Fibroblast of skin of right biceps (primary cell): ENCODE measurements at regions not wholly inside any gene's neighbourhood (a gene's known extent, or its start where the extent isn't known, plus 50 kb on each side); places are given as distances from the start of the nearest gene placed in this dataset.

Experiments used
- DNase-seq: peaks from one replicate; pipeline ENCODE4 v3.0.0-alpha.2; 2013

DNA sequence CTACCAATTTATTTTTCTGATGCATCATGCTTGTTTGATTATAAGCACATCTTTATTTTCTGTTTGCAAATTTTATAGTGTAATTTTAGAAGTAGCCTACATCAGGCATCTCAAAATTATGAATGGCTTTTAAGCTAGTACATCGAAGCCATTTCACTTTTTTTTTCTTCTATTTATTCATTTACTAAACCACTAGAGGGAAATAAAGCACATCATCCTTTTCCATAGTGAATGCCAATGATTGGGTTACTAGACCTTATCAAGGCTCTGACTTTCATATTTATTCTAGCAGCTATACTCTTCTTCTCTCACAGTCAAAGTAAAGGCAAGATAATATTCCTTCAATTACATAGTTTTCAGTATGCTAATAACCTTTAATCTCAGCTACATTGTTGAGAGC is 736.4 kb upstream of the LRFN5 start:
- DNase-seq, result no peak

DNA sequence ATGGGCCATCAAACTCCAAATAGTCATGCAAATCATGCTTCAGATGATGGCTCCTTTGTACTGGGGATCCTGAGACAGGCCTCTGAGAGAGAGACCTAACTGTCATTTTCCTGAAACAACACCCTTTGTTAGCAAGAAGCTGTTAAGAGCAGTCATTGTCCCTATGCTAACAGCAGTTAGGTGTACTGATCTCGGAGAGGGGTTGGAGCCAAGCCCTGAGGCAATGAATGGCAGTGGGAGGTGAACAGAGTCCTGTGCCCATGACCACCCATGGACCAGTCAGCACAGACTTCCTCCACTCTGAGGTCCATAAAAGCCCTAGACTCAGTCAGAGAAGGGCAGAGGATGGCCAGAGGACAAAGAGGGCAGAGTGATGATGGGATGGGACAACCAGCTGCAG is 747.6 kb upstream of the LRFN5 start:
- DNase-seq, result no peak

DNA sequence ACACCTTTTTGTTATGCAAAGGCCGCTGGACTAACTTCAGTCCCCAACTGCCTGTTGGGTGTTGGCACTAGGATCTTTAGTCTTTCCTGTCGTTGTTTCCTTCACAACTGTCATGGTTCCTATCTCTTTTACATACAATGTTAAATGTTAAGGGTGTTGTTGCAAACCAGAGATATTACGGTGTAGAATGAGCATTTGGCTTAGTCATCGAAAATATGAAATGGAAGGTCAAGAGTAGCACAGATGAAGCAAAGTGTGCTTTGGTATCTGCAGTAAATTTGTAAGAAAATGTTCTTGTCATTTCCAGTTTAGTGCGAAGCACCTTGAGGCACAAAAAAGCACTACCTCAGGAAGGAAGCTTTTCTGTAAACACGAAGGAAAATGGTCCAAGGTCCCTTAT is 751.3 kb upstream of the LRFN5 start:
- no peak for DNase-seq

DNA sequence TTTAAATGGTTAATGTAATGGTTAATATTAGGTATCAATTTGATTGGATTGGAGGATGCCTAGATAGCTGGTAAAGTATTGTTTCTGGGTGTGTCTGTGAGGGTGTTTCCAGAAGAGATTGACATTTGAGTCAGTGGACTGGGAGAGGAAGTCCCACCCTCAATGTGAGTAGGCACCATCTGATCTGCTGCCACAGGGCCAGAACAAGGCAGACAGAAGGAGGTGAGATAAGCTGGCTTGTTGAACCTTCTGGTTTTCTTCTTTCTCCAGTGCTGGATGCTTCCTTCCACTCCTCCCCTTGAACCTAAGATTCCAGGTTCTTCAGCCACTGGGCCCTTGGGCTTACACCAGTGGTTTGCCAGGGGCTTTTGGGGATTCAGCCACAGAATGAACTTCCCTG is 756.5 kb upstream of the LRFN5 start:
- DNase-seq, result no peak

DNA sequence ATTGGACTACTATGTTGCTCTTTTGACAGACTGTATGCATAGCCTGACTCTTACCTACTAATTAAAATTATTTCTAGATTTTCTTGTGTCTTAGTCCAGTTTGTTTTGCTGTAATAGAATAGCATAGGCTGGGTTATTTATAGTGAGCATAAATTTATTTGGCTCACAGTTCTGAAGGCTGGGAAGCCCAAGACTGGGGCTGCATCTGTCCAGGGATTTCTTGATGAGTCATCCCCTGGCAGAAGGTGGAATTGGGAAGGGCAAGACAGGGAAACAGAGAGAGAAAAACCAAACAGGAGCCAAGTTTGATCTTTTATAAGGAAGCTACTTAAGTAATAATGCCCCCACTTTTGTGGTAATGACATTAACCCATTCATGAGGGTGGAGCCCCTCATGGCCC is 759.2 kb upstream of the LRFN5 start:
- no peak for DNase-seq

DNA sequence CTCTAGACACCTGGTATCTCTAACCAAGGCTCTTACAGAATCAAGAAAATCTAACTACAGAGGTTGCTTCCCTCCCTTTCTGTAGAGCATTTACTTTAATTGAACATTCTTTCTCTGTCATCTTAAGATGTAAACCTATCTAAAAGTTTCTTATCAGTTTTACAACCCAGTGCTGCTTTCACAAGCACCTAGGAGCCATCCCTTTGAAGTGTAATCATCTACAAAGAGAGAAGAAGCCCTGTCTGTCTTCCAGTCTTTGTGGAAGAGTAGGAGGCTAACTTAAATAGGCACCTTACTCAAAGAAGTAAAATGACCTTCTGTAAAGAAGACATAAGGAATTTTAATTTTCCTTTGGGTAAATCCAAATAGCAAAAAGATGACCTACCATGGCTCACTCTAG is 763.9 kb upstream of the LRFN5 start:
- no peak for DNase-seq

DNA sequence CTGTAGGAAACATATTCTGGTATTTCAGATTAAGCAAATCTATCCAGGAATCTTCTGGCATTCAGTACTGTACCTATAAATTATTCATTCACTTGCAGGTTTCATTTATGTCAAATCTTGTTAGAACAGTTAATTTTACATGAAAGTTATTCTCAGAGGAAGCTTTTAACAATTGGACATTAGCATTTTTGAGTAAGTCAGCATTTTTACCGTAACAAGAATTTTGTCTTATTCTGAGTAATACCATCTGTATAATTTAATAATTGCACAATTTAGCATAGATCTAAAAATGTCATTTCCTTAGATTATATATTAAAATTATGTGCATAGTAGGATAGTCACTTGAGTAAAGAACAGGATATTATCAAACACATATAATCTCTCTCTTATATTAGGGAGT is 764.8 kb upstream of the LRFN5 start:
- no peak for DNase-seq

DNA sequence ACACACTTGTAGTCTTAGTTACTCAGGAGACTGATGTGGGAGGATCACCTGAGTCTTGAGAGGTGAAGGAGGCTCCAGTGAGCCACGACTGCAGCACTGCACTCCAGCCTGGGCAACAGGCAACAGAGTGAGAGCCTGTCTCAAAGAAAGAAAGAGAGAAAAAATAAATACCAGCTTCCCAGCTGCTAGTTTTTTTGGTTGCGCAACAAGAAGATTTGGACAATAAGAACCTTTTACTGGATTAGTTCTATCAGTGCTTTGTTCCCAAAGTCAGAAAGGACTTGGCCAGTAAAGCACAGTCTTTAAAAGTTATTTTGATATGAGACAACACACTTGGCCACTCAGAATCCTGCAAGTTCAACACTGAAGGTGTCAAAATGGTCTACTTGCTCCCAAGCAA is 768.1 kb upstream of the LRFN5 start:
- DNase-seq, result no peak

DNA sequence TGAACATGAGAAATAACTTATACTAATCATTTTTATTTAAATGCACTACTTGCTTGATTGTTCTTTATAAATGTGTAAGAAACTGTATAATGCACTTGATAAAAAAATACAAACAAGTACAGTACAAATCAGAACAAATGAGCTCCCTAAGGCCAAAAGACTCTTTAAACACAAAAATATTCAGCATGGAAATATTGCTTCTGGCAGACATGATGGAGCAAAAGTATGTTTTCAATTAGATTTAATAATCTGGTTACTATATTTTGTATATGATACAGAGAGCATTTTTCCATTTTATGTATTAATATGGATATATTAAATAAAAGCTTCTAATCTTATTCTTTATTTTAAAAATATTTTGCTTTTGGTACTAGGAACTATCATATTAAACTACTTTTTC is 800.2 kb upstream of the LRFN5 start:
- no peak for DNase-seq

DNA sequence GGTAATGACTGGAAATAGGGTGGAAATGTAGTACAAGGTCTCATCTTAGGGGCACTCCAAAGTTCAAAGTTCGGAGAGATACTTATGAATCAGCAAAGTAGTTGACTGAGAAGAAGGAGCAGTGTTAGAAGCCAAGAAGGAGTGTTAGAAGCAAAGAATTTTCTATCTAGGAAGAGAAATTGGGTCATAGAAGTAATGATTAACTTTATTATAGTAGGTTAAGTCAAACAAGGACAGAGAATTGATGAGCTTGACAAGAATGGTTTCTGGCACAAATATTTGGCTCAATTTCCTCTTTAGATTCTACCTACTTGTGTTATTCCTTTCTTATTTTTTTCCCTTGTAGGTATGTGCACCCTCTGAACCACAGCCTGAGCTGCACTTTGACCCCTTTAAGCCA is 810.5 kb upstream of the LRFN5 start:
- no peak for DNase-seq

DNA sequence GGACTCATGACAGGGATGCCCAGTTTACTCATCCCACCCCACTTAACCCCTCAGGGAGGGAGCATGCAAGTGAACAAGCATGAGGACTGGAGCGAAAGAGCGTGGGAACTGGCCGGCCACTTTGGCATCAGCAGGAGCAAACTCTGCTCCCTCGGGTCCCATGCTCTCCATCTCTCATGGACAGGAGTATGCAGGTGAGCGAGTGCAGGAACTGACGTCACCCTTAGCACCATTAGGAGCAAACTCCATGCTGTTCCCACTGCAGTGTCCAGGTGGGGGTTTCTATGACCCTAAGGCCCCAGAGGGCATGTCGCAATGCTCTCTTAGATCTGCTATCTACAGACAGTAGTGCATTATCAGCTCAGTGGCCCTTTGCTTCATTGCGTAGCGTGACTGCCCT is 821.8 kb upstream of the LRFN5 start:
- no peak for DNase-seq

DNA sequence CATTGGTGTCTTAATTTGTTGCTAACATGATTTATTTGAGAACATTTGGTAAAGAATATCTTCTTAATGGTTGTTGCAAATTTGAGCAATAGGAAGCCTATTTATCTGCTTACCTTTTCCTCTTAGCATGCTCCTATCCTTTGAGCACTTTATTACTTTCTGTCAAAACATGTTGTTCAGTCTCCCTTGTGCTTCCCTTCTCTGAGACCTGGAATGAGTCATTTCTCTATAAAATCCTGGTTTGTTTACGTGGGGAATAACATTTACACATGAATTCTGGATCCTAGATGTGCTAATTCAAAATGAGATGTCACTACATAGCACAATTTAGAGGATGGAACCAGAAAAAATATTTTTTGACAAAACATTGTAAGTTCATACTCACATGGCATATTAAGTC is 844.0 kb upstream of the LRFN5 start:
- no peak for DNase-seq

DNA sequence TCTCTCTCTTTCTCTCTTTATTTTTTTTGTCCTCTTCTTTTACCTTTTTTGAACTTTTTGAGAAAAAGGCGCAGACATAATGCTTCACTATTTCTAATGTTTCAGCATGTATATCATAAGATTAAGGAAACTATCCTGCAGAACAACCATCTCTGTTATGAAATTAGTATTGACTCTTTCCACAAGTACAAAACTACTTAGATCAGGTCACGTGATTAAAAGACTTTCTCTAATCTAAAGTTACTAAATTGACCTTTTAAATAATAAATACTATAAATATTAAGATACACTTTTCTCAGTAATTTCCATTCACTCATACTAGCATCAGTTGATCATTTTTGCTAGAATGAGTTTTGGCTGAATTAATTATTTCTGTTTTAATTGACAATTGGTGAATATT is 844.5 kb upstream of the LRFN5 start:
- no peak for DNase-seq

DNA sequence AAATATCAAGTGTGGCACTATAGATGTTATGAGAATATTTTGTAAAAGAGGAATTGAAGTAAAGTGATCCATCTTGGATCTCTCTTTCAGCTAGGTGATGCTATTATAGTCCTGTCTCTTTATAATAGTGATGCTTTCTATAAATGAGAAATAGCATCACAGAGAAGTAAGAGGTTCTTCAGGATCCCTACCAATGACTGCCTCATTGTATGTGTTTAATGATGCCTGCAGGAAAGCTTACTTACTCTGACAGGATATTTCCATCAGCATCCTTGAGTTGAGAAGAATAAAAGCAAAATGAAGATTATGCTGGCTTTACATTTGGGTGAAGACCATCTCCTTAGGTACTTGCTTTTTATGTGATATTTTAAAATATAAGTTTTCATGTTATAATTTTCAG is 846.0 kb upstream of the LRFN5 start:
- DNase-seq, result no peak

DNA sequence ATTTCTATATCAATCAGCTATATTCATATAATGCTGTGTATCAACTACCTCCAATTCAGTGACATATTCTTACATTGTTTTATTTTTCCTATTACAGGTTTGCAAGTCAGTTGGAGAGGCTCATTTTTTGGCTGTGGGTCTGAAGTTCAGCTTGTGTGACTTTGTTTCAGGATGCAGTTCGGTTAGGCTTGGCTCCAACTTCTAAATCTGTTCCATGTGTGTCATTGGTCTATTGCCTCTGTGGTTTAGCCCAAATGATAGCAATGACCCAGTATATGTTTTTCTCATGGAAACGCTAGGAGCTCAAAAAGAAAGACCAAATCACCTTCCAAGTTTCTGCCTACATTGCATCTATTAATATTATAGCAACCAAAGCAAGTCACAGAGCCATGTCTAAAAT is 848.6 kb upstream of the LRFN5 start:
- no peak for DNase-seq

DNA sequence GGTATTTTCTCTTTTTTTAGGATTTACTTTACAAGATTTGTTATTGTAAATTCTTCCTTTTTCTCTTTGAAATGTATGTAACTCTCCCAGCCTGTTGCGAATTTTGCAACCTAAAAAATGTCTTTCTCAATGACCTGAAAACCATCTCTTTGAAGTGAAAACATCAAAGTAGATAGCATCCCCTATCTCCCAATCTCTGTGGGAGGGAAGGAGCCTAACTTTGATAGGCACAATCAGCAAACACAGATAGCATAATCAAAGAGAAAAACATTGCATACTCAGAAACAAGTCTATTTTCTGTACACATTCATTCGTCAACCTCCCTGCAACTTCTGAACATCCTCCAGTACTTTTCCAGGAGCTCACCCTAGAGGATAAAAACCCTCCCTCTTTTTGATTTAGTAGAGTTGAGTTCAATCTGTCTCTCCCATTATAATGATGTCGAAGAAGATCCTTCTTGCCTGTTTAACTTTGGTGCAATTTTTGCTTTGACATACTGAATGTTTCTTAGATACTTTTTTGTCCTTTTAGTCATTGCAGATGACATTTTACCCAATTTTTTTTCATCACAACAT is 849.2 kb upstream of the LRFN5 start:
- DNase-seq, result no peak

DNA sequence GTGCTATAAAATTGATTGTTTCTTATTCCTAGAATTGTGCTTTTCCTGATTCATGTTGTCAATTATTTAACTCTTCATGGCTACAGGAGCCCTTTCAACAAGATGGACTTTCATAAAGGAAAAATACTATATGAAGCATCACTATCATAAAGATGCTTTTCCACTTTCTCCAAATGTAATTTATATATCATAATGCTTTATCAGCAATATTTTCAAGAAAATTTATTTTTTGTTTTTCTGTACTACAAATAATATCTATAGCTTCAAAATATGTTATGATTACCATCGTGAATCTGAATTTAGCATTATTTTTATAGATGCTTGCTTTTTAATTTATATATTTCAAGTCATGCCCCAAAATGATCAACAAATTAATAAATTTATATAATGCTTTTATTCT is 873.5 kb upstream of the LRFN5 start:
- DNase-seq, result no peak

DNA sequence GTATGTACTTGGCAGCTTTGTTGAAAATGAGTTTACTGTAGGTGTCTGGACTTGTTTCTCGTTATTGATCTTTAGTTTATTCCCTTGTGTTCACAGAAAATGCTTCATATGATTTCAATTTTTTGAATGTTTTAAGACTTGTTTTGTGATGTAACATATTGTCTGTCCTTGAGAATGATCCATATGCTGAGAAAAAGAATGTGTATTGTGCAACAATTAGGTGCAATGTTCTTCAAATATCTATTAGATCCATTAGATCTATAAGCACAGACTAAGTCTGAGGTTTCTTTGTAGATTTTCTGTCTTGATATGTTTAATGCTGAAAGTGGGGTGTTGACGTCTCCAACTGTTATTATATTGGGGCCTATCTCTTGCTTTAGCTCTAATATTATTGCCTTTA is 879.6 kb upstream of the LRFN5 start:
- DNase-seq, result no peak

DNA sequence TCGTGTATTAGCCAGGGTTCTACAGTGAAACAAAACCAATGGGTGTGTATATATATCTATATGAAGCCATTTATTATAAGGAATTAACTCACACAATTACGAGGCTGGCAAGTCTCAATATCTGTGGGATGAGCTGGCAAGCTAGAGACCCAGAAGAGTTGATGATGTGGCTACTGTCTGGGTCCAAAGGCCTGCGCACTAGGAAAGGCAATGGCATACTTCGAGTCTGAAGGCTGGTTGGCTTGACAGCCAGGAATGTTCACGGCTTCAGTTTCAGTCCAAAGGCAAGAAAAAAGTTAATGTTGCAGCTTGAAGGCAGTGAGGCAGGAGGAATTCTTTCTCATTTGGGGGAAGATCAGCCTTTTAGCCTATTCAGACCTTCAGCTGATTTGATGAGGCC is 893.3 kb upstream of the LRFN5 start:
- DNase-seq, result no peak

DNA sequence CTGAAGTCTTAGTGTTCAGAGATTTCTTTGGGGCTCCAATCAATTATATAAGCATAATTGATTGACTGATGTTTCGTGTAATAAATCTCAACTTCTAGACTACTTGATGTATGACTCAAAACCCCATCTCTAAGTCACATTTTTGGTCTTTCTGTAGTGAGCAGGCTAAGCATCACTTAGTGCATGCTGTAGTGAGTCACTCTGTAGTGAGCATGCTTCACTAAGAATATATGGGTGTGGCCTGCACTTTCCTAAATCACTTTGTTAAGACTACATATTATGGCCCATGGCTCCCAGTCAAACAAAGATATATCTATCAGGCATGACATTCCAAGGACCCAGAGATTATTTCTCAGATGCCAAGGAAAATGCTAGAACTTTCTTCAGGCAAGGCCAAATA is 909.4 kb upstream of the LRFN5 start:
- peak; percentile 36 for DNase-seq

DNA sequence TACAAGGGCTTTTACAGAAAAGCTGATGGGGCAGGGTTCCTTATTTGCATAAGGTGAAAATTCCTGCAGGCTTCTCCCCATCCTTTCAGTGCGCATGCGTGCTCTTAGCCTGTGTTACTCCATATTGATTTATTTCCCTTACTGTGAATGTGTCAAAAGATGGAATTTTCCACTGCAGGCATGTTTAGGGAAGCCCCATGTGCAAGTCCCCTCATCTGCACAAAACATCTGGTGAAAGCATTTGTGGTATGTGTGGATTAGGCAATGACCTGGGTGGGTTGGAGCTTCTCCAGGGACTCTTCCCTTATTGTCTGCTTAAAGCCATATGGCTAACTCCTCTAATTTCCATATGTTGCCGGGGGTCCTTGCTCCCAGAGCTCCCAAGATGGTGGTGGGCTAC is 912.7 kb upstream of the LRFN5 start:
- DNase-seq, result peak; percentile 56

DNA sequence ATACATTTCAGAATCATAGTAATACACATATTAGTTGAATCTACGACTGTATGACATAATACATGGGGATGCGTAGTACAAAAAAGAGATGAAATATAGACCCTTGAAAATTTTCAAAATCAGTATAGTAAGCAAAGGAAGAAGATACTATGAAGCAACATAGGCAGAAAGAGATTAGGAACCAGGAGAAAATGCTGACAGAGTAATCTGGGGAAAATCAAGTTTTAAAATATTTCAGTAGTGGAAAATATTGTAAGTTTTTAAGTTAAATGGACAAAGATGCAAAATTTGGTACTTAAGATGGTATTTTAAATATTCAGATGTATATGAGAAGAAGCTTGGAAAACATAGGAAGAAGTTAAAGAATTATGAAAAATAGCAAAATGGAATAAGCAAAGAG is 915.6 kb upstream of the LRFN5 start:
- no peak for DNase-seq

DNA sequence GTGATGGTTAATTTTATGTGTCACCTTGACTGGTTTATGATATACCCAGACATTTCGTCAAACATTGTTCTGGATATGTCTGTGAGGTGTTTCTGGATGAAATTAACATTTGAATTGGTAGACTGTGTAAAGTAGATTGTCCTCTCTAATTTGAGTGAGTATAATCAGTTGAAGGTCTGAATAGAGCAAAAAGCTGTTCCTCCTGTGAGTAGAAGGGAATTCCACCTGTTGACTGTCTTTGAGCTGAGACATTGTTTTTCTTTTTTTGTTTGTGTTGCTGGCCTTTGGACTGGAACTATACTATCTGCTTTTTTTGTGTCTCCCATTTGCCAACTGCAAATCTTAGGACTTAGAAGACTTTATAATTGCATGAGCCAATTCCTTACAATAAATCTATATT is 920.9 kb upstream of the LRFN5 start:
- DNase-seq, result no peak

DNA sequence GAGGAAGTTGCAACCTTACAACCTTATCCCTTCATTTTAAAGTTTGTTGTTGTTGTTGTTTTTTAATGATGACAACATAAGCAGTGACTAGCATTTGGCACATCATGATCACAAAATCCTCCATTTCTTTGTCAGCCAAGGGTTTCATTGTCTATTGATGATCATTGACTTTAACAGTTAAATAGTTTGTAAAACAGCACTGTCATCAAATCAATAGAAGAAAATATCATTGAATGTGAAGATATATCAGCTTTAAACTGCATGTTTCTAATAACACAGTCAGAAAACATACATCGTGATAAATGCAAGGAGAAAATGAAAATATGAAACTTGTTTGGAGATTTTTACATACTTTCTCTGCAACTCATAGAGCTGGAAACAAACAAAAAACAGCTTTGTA is 922.3 kb upstream of the LRFN5 start:
- no peak for DNase-seq

DNA sequence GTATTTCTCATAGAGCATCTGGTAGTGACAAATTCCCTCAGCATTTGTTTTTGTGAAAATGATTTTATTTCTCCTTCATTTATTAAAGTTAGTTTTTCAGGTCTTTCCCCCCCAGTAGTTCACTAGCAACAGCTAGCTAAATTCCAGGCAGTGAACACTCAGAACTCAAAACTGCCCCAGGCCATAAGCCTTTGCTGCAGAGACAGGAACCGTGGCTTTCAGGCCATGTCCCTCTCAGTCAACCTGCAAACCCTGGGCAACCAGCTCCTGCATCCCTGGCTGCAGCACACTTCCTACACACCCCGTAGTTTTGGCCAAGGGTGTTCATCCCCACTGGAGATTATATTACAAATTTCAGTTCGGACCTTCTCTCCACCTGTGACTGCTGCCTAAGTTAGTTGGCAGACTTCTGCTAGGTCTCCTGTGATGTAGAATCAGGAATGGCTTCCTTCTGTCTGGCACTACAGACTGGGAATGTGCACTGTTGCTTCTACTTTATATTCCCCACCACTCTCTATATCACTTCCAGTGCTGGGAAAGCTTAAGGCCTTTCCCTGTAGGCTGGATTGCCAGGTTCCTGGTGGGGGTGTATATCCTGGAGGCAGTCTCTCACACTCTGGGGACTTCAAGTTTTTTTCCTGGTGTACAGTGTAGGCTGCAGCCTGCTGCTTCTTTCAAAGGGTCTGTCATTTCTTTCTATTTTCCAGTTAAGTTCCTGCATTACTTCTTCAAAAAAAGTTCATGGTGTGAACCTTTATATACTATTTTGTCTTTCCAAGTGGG is 924.4 kb upstream of the LRFN5 start:
- DNase-seq, result no peak
